ENCODE measurements at regions not wholly inside any gene's neighbourhood (a gene's known extent, or its start where the extent isn't known, plus 50 kb on each side); places are given as distances from the start of the nearest gene placed in this dataset.
"Not testable (repeated sequence)": the region's sequence is repeated elsewhere in the genome, so short reads cannot be mapped to it uniquely, and the experiment has no call there.

DNA sequence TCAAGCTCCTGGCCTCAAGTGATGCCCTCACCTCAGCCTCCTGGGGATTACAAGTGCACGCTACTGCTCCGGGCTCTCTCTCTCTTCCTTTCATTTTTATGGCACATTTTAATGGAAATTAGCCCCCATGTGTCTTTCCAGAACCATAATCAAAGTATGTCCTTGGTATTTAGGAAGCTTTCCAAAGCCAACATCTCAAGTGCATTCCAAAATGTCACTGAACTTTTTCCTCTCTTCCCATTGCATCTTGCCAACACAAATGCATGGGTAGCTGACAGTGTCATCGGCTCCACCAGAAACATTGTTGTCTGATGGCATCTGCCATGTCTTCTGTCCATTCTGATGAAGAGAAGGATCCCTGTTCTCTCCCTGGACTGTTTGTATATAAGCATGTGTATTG, 90.5 kb upstream of the ANXA1 start:
- ATAC-seq = no peak
- intact Hi-C loops (cut with DNase I) = no loop called here

DNA sequence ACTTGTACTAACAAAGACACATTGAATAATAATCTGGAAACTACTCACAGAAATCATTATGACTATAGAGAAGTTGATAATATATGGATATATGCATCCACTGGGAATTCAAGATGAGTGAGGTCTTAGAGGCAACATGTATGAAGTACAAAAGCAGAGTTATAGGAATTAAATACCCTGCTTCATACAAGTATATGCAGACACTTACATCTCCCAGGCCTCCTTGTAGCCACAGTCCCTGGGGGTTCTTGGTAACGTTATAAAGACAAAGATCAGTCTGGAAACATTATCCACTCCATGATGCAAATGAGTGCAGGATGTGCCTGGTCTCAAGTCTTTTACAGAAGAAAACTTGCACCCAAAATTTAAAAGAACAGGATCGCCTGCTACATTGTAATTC, 92.4 kb upstream of the ANXA1 start:
- DNase-seq (no peak), ATAC-seq (no peak)
- intact Hi-C loops (cut with DNase I) = no loop called here

More for the DNA sequence above, 90.5 kb upstream of the ANXA1 start:
- DNase-seq = no peak

DNA sequence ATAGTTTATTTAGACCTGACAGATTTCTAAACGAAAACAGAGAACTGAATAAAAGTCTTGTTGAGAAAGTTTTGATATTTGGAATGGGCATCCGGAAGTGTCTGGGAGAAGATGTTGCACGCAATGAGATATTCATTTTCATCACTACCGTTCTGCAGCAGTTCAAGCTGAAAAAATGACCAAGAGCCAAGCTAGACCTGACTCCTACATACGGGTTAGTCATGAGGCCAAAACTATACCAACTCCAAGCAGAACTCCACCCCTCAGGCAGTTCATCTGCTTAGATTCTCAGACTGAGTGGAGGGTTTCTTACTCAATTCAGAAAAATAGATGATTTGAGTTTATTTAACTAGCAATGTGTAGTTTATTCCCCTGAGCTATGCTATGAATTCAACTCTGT, 95.4 kb upstream of the ANXA1 start:
- DNase-seq = no peak
- ATAC-seq = peak in 1 of 2 donors; percentile 87
- intact Hi-C loops (cut with DNase I) = no loop called here

DNA sequence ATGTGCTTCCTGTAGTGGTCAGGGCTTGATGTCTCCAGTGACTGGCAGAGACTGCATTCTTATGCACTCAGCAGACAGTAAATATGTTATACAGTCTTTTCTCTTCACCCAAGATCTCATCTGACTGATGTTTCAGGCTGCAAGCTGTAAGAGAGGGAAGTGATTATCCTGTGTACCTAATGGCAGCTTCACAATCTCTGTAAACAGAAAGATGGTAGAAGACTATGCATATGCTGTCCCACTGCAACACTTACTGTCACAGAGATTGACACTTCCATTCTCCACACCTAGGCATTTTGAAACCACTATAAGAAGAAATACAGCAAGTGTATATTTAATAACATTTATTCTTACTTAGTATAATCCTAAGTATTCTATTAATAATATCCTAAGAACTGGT, 97.6 kb upstream of the ANXA1 start:
- intact Hi-C loops (cut with DNase I) = no loop called here
- DNase-seq (no peak), ATAC-seq (no peak)

DNA sequence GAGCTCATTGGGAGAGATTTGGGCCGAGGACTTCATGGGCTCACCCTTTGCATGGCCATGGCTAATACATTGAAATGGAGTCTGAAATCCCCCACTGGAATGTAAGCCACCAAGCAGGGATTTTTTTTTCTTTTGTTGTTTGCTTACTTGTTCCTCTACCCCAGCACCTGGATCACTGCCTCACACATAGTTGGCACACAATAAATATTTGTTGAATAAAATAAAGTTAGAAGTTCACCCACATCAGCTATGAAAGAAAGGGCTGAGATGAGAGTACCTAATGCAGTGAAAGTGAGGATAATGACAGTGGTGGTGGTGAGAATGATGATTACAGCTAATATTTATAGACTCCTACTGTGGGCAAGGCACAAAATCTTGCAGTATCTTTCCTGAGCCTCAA, 98.1 kb upstream of the ANXA1 start:
- intact Hi-C loops (cut with DNase I) = no loop called here
- no peak for DNase-seq
- no peak for ATAC-seq

GRCh38 chr9:73050887-73051550, 98.2 kb upstream of the ALDH1A1 start:
- ATAC-seq (peak in 1 of 2 donors; percentile 64), DNase-seq (no peak)
- intact Hi-C loops (cut with DNase I) = no loop called here

- no peak for ATAC-seq
- no peak for DNase-seq
- intact Hi-C loops (cut with DNase I) = no loop called here
Measured at GRCh38 chr9:73050065-73050816, 97.4 kb upstream of the ALDH1A1 start.

GRCh38 chr9:73049280-73049679, 96.4 kb upstream of the ALDH1A1 start:
- intact Hi-C loops (cut with DNase I) = no loop called here
- DNase-seq (no peak), ATAC-seq (no peak)

GRCh38 chr9:73046769-73047168, 93.9 kb upstream of the ALDH1A1 start:
- no peak for DNase-seq
- intact Hi-C loops (cut with DNase I) = no loop called here
- no peak for ATAC-seq

DNA sequence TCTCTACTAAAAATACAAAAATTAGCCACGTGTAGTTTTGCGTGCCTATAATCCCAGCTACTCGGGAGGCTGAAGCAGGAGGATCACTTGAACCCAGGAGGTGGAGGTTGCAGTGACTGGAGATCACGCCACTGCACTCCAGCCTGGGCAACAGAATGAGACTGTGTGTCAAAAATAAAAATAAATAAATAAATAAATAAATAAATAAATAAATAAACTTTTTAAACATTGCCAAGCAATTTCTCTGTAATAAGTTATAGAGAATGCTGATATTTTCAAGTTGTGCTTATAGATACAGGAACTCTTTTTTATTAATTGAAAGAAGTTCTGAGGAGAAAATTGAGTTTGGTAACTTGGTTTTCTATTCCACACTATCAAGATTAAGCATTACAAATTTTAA, 91.9 kb upstream of the ALDH1A1 start:
- DNase-seq; intact Hi-C loops (cut with DNase I); ATAC-seq: not testable (repeated sequence)

DNA sequence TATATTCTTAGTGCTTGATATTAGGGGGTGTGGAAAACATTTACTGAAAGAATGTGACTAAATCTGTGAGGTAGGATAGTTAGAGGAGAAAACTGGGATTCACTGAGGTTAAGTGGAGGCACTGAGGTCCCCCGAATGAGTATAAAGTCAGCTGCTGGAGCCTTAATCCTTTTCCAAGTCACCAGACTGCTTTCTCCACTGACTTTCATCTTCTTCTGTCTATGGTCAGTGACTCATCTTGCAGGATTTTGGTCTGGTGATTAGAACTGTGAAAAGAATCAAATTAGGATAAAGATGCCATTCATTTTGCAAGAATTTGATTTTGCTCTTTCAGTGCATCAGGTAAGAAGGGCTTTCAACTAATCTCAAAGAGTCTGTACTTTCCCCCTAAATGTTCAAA, 89.3 kb upstream of the ALDH1A1 start:
- intact Hi-C loops (cut with DNase I) = no loop called here
- peak in 1 of 2 donors; percentile 22 for ATAC-seq

GRCh38 chr9:73039271-73040263, 86.7 kb upstream of the ALDH1A1 start:
- no peak for DNase-seq
- ATAC-seq = peak; percentile 69 to 82
- intact Hi-C loops (cut with DNase I) = no loop called here

More for the DNA sequence above, 89.3 kb upstream of the ALDH1A1 start:
- DNase-seq = no peak

- intact Hi-C loops (cut with DNase I) = no loop called here
- DNase-seq (peak; percentile 21), ATAC-seq (peak; percentile 72 to 83)
Measured at GRCh38 chr9:73038613-73039012, 85.8 kb upstream of the ALDH1A1 start.

GRCh38 chr9:73038089-73038509, 85.2 kb upstream of the ALDH1A1 start:
- no peak for ATAC-seq
- intact Hi-C loops (cut with DNase I) = no loop called here
- DNase-seq = no peak

- no peak for DNase-seq
- intact Hi-C loops (cut with DNase I) = no loop called here
- ATAC-seq = no peak
Measured at GRCh38 chr9:73037613-73038012, 84.8 kb upstream of the ALDH1A1 start.

DNA sequence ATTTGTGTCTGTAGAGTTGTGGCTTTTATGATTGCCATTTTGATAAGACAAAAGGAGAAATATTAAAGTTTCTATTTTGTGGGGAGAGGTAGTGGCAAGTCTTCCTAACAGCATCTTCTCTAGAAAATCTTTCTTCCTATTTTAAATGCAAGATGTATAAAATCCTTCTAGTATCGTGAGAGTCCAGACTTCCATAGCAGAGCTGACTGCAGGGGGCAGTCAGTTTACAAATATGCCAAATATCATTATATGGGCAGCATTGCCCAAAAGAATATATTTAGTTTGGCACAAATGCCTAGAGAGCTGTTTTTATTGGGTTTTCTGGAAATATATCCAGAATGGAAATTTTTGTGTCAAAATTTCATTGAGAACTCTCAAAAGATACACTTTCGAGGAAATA, 82.1 kb upstream of the ALDH1A1 start:
- no peak for ATAC-seq
- intact Hi-C loops (cut with DNase I) = no loop called here
- no peak for DNase-seq

GRCh38 chr9:73031350-73031749, 78.5 kb upstream of the ALDH1A1 start:
- ATAC-seq (no peak), DNase-seq (no peak)
- intact Hi-C loops (cut with DNase I) = no loop called here

GRCh38 chr9:73030370-73031030, 77.6 kb upstream of the ALDH1A1 start:
- intact Hi-C loops (cut with DNase I) = no loop called here

GRCh38 chr9:73029346-73029745, 76.5 kb upstream of the ALDH1A1 start:
- intact Hi-C loops (cut with DNase I) = no loop called here
- DNase-seq = no peak
- ATAC-seq = no peak

More at GRCh38 chr9:73030370-73031030, 77.6 kb upstream of the ALDH1A1 start:
- no peak for ATAC-seq
- no peak for DNase-seq

Measured in left cardiac atrium (tissue), 4 donors.